ENCODE measurements at regions not wholly inside any gene's neighbourhood (a gene's known extent, or its start where the extent isn't known, plus 50 kb on each side); places are given as distances from the start of the nearest gene placed in this dataset.

- ATAC-seq (ENCODE audit: low read depth) = no peak
- no peak for DNase-seq
- Histone ChIP-seq H3K18ac (ENCODE audit: low read depth, low read length) (no peak overlapping the region), H2BK5ac (ENCODE audit: low read depth, low read length, poor library complexity, severe bottlenecking) (no peak overlapping the region), H2BK15ac (ENCODE audit: low read depth, low read length) (no peak overlapping the region), H3K79me1 (ENCODE audit: low read depth in 1 of 2, low read length in 2 of 2) (no peaks in the 10 kb centered on the region), H3K9me1 (ENCODE audit: insufficient read depth, low read length) (no peaks in the 10 kb centered on the region), H2BK20ac (ENCODE audit: low read depth, low read length) (no peak overlapping the region), H4K5ac (ENCODE audit: low read depth, low read length) (no peak overlapping the region), H3K36me3 (ENCODE audit: control insufficient read depth, insufficient read depth, low read length) (no peaks in the 10 kb centered on the region), H2AK9ac (replicated peaks; ENCODE audit: low read depth, low read length, poor library complexity) (no peak overlapping the region), H2BK120ac (ENCODE audit: low read depth, low read length) (no peak overlapping the region), H3K4me1 (ENCODE audit: control insufficient read depth, insufficient read depth, low read length) (no peaks in the 10 kb centered on the region), H2AFZ (replicated peaks; ENCODE audit: low read length, poor library complexity) (no peak overlapping the region), H3K9me3 (ENCODE audit: control insufficient read depth, insufficient read depth, low read length) (no peaks in the 10 kb centered on the region), H3K9ac (ENCODE audit: low read depth, low read length) (no peak overlapping the region), H3K27ac (ENCODE audit: insufficient read depth, low read length) (no peak overlapping the region), H3K27me3 (ENCODE audit: control insufficient read depth, insufficient read depth, low read length) (no peaks in the 10 kb centered on the region), H2AK5ac (ENCODE audit: low read depth, low read length) (no peak overlapping the region), H4K8ac (ENCODE audit: low read depth in 2 of 2, low read length in 2 of 2) (no peak overlapping the region), H3K4ac (ENCODE audit: low read depth, low read length) (no peak overlapping the region), H3K14ac (replicated peaks; ENCODE audit: low read depth, low read length) (no peak overlapping the region), H3K56ac (ENCODE audit: extremely low read depth, insufficient read depth, low read length) (no peak overlapping the region), H3K23ac (ENCODE audit: low read depth, low read length) (no peak overlapping the region), H3K4me2 (ENCODE audit: low read depth, low read length) (no peak overlapping the region), H4K91ac (ENCODE audit: insufficient read depth, low read depth, low read length) (no peak overlapping the region), H3K4me3 (ENCODE audit: insufficient read depth, low read depth, low read length) (no peak overlapping the region), H4K20me1 (ENCODE audit: insufficient read depth, low read length) (no peaks in the 10 kb centered on the region)
- intact Hi-C loops (cut with micrococcal nuclease) = no loop called here
- BruUV-seq (replicated peaks) = no TSS peak
- ChIA-PET CTCF (no interaction called here), POLR2A (ENCODE audit: unreplicated experiment) (no interaction called here)
- dilution Hi-C loops (cut with HindIII; ENCODE audit: low sequenced_read_pairs, unreplicated experiment) = no loop called here
- in situ Hi-C loops (cut with MboI; ENCODE audit: low sequenced_read_pairs) = no loop called here
- WGBS, 2 experiments (ENCODE audit: extremely low coverage in 2 of 2, insufficient read length in 1 of 2) = no CpG with 5 or more reads among the region's 4 CpGs
- no peak for TF ChIP-seq MXI1 (IDR thresholded peaks at IDR 0.05; ENCODE audit: borderline replicate concordance, low read depth, low read length)
Measured at GRCh38 chr1:191752342-191752741, 405.9 kb upstream of the RGS18 start.

Data from IMR-90 (cell line).